Thymus (tissue), 11 donors: ENCODE measurements at regions not wholly inside any gene's neighbourhood (a gene's known extent, or its start where the extent isn't known, plus 50 kb on each side); places are given as distances from the start of the nearest gene placed in this dataset.

Experiments used
- DNase-seq, 9 donors: peaks; one replicate each; pipeline ENCODE4 v3.0.0-alpha.2; 2013; ENCODE audit warnings: low spot score in 9 of 9, low read depth in 6 of 9, missing footprints in 1 of 9
- H3K27ac ChIP-seq, 2 donors: one replicate each; pipeline ENCODE4 v1.5.1; 2013; ENCODE audit warnings: control low read depth in 1 of 2, low read depth in 1 of 2, low read length in 1 of 2, mild to moderate bottlenecking in 1 of 2, moderate library complexity in 1 of 2
- H3K27me3 ChIP-seq, 2 donors: one replicate each; pipeline ENCODE4 v1.5.1; 2013; ENCODE audit warnings: low read length in 1 of 2; ENCODE audit not compliant: control insufficient read depth in 2 of 2, insufficient read depth in 1 of 2
- H3K36me3 ChIP-seq, 2 donors: one replicate each; pipeline ENCODE4 v1.5.1; 2013; ENCODE audit warnings: low read length in 1 of 2, mild to moderate bottlenecking in 1 of 2, moderate library complexity in 1 of 2; ENCODE audit not compliant: control insufficient read depth in 2 of 2, insufficient read depth in 2 of 2
- H3K4me1 ChIP-seq, 2 donors: one replicate each; pipeline ENCODE4 v1.5.1; 2013; ENCODE audit warnings: low read length in 2 of 2; ENCODE audit not compliant: control insufficient read depth in 2 of 2, insufficient read depth in 2 of 2
- H3K4me3 ChIP-seq, 2 donors: one replicate each; pipeline ENCODE4 v1.5.1; 2013; ENCODE audit warnings: low read length in 2 of 2, control low read depth in 1 of 2, mild to moderate bottlenecking in 1 of 2
- H3K9me3 ChIP-seq, 2 donors: one replicate each; pipeline ENCODE4 v1.5.1; 2013; ENCODE audit warnings: low read length in 1 of 2, mild to moderate bottlenecking in 1 of 2; ENCODE audit not compliant: control insufficient read depth in 2 of 2, insufficient read depth in 1 of 2
- WGBS: extraction: QIAGEN DNeasy Blood & Tissue Kit; methylation state at CpG from one replicate; pipeline ENCODE4 v1.1.7; 2013; 5-methylcytosine and 5-hydroxymethylcytosine counted together
- donor health status: healthy.

DNA sequence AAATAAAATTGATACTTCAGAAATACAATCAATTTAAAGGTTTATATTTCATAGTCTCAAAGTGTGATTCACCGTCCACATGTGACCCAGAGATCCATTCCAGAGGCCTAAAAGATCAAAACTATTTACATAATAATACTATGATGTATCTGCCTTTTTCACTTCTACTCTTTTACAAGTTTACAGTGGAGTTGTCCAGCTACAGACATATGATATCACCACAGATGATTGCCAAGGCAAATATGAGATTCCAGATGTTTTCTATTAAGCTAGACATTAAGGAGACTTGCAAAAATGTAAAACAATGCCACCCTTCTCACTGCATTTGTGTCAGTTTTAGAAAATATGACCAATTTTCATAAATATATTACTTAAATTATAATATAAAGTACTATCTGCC, 443.7 kb downstream of the GJA1 start:
- H3K36me3 ChIP-seq: no peaks in the 10 kb centered on the region
- 86% methylated on average over 1 of the region's 1 CpG for WGBS
- no peak overlapping the region for H3K27ac ChIP-seq
- no peak overlapping the region for H3K4me3 ChIP-seq
- H3K27me3 ChIP-seq: no peaks in the 10 kb centered on the region
- H3K9me3 ChIP-seq: no peaks in the 10 kb centered on the region
- H3K4me1 ChIP-seq: no peaks in the 10 kb centered on the region
- DNase-seq: no peak

DNA sequence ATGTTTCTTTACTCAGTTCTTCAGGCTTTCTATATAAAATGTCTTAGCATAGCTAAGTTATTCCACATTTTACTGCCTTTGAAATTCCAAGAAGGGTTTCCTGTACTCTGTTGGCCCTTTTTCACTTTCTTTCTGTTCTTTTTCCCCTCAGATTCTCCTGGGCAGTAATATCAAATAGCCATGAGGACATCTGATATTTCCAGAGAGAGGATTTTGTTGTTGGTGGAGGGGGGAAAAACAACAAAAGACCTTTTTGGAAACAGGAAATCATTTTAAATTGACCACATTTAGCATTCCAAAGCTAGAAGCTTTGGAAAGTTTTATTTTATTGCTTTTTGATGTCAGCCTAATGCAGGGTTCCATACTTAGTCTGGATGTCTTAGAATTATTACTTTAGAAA, 445.4 kb downstream of the GJA1 start:
- H3K4me3 ChIP-seq: no peak overlapping the region
- no peaks in the 10 kb centered on the region for H3K4me1 ChIP-seq
- H3K27ac ChIP-seq: no peak overlapping the region
- H3K36me3 ChIP-seq: no peaks in the 10 kb centered on the region
- H3K9me3 ChIP-seq: no peaks in the 10 kb centered on the region
- no peak for DNase-seq
- H3K27me3 ChIP-seq: no peaks in the 10 kb centered on the region

DNA sequence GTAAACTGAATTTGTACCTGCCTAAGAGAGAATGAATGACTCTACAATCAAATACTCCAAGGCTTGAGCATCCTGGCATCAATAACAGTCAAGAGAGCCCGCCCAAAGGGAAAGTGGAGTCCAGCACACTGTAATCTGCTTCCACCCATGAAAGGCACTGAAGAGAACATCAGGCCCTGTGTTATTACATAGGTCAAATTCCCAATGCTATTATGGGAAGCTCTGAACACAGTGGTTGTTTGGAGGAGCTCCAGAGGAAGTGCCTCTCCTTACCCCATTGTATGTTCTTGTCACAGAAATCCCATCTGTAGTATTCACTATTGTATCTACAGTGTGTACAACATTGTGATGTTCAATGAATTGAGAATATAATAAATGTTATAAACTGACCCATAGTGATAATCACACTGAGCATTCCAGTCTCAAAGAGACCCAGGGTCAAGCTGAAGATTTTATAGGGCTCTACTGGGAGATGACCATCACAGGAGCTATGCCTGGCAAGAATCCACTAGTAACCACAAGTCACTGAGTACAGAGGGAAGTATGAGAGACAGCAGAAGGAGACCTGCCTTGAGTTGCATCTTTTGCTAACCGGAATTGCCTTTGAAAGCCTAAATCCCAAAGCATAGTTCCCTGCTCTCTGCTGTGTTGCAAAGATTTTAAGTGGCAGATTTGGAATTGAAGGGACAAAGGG, 446.7 kb downstream of the GJA1 start:
- H3K4me1 ChIP-seq: no peaks in the 10 kb centered on the region
- H3K9me3 ChIP-seq: no peaks in the 10 kb centered on the region
- H3K27ac ChIP-seq: no peak overlapping the region
- DNase-seq: no peak
- WGBS: 91% methylated on average over 2 of the region's 2 CpGs
- H3K36me3 ChIP-seq: no peaks in the 10 kb centered on the region
- H3K4me3 ChIP-seq: no peak overlapping the region
- no peaks in the 10 kb centered on the region for H3K27me3 ChIP-seq

DNA sequence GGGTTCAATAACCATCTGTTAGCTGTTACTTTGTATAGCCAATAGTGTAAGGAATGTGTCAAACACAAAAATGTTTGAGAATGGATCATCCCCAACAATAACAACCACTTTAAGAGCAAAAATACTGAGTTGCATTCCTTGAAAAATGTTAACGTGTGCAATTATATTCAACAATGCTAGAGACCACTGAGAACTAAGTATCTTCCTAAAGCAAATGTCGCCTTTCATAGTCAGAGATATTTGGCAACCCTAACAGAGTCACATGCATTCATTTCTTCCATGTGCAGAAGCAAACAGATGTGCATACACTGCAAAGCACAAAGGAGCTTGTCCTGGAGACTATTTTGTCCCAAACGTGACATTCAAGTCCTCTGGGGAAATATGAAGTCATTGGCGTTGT, 448.6 kb downstream of the GJA1 start:
- H3K27ac ChIP-seq: no peak overlapping the region
- no peaks in the 10 kb centered on the region for H3K4me1 ChIP-seq
- DNase-seq: no peak
- H3K4me3 ChIP-seq: no peak overlapping the region
- H3K9me3 ChIP-seq: no peaks in the 10 kb centered on the region
- 95% methylated on average over 4 of the region's 4 CpGs for WGBS
- no peaks in the 10 kb centered on the region for H3K36me3 ChIP-seq
- no peaks in the 10 kb centered on the region for H3K27me3 ChIP-seq

DNA sequence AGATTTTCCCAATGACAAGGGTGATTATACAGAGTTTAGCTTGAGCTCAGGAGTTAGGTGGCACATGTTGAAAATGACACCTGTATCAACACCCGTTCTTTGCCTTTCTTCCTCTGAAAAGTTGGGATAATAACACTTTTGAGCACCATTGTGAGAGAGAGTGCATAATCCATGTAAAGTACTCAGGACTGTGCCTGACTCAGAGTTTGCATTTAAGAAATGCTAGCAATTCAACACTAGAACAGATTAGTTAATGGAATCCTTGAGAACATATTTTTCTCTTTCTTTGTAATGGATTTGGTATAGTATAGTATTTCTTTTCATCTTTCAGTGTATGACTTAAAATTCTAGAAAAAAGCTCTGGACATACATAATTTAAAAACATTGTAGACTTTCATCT, 449.2 kb downstream of the GJA1 start:
- Histone ChIP-seq H3K4me3 (no peak overlapping the region), H3K4me1 (no peaks in the 10 kb centered on the region), H3K27me3 (no peaks in the 10 kb centered on the region), H3K9me3 (no peaks in the 10 kb centered on the region), H3K36me3 (no peaks in the 10 kb centered on the region), H3K27ac (no peak overlapping the region)
- DNase-seq: no peak
- WGBS: 75% methylated on average over 1 of the region's 1 CpG

DNA sequence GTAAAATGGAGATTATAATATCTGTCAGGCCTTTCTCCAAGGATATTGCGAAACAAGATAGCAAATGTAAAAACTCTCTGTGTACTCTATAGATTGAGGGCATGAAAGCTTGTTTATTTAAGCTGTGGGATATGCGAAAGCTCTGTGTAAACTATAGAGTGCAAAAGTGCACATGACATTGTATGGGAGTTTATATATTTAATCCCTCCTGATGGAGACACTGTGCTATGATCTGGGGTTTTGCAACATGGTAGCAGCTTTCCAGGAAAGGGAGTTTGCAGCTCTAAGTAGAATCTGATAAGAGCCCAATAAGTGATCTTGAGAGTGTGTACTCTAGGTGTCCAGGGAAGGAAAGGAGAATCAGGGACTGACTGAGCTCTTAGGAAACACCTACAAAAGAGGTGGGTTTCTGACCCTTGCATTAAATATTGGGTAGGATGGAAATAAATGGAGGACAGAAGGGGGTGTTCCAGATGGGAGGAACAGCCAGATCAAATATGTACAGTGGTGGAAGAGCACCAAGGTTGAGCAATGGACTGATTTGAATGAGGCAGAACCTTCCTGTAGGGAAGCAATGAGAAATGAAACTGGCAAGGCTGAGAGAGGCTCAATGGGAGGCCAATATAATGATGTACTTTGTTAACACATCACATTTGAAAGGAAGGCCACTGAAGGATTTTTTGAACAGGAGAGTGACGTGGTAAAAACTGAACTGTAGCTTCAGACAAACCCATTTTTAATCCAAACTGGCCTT, 450.1 kb downstream of the GJA1 start:
- no peaks in the 10 kb centered on the region for H3K4me1 ChIP-seq
- 88% methylated on average over 3 of the region's 3 CpGs for WGBS
- DNase-seq: no peak
- H3K27me3 ChIP-seq: no peaks in the 10 kb centered on the region
- no peaks in the 10 kb centered on the region for H3K9me3 ChIP-seq
- no peak overlapping the region for H3K27ac ChIP-seq
- H3K4me3 ChIP-seq: no peak overlapping the region
- H3K36me3 ChIP-seq: no peaks in the 10 kb centered on the region

DNA sequence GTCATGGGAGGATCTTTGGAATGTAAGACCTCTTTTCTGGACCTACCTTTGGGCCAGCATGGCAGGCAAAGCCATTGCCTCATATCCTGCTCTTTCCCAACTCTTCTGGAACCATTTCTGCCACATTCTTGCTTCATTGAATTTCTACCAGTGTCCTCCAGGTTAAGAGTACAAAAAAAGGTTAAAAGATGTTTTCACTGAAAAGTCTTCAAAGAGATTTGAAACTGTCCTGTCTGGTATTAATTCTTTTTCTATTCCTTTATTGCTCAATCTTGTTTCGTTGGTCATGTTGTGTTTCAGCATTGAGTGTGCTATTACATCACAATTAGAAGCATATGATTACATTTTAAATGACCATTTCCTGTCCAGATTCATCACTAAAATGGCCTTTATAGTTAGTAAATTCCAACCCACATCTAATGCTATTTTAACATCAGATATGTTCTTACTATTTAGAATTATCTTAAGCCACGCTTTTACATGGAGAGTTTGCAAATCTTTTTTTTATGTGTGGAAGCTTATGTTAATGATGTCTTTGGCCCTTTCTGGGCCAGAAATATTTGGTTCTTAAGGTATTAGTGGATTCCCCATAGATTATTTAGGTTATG, 450.9 kb downstream of the GJA1 start:
- H3K4me1 ChIP-seq: no peaks in the 10 kb centered on the region
- no peaks in the 10 kb centered on the region for H3K36me3 ChIP-seq
- H3K4me3 ChIP-seq: no peak overlapping the region
- WGBS: 88% methylated on average over 2 of the region's 2 CpGs
- H3K9me3 ChIP-seq: no peaks in the 10 kb centered on the region
- no peak overlapping the region for H3K27ac ChIP-seq
- no peak for DNase-seq
- no peaks in the 10 kb centered on the region for H3K27me3 ChIP-seq

DNA sequence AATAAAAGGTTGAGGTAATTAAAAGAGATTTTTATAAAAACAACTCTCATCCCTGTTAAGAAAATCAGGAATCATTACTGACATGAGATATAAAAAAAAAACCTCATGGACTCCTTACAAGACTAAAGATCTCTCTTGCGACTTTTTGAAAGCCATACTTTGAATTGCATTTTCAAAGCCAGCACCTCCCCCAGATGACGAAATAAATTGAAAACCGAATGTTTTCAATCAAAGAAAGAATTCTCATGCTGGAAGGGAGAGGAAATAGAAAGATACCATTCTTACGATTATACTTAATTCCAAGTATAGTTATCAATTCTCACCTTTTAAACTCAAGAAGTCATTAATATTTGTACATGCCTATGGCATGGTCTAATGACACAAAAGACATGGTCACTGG, 452.3 kb downstream of the GJA1 start:
- no peaks in the 10 kb centered on the region for H3K4me1 ChIP-seq
- 84% methylated on average over 4 of the region's 4 CpGs for WGBS
- no peaks in the 10 kb centered on the region for H3K36me3 ChIP-seq
- no peak overlapping the region for H3K27ac ChIP-seq
- H3K9me3 ChIP-seq: no peaks in the 10 kb centered on the region
- DNase-seq: no peak
- no peaks in the 10 kb centered on the region for H3K27me3 ChIP-seq
- H3K4me3 ChIP-seq: no peak overlapping the region

DNA sequence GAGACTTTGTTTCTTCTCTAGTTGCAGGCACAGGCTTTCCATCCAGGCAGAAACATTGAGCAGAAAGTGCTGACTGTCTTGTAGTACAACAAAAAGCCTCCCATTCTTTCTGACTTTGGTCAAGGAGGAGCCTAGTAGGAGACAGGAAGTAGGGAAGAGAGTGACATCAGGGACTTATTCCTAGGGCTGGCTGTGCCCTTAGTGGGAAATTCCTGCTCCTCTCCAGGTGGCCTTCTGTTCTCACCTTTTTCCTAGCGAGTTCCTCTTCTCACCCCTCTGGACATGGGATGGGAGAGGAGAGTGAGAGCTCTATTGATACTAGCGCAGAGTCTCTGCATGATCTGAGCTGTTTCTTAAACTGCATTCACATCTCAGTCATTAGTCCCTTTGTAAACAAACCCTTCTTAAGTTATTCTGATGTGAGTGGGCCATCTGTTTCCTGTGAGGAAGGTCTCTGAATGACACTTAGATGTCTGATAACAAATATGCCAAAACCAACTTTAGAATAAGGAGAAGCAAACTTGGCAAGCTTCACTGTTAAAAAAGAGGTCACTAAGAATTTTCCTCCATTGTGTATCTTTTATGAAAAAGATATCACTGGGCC, 455.0 kb downstream of the GJA1 start:
- WGBS: 43% methylated on average over 2 of the region's 2 CpGs
- Histone ChIP-seq H3K27me3 (no peaks in the 10 kb centered on the region), H3K36me3 (no peaks in the 10 kb centered on the region), H3K9me3 (no peaks in the 10 kb centered on the region), H3K4me3 (no peak overlapping the region), H3K27ac (no peak overlapping the region), H3K4me1 (no peaks in the 10 kb centered on the region)
- DNase-seq: no peak
